Spleen (tissue), 7 donors: ENCODE measurements at regions not wholly inside any gene's neighbourhood (a gene's known extent, or its start where the extent isn't known, plus 50 kb on each side); places are given as distances from the start of the nearest gene placed in this dataset.

Experiments
- CTCF ChIP-seq, 11 experiments: fragments of 200-600 bp in 7 of 11; fragments of 450-650 bp in 4 of 11; sonication (generic) in 4 of 11; IDR thresholded peaks in 8 of 11; conservative IDR thresholded peaks in 3 of 11; 1 replicate in 7 of 11; 2 replicates in 4 of 11; pipeline versions ENCODE4 v1.4.0 to v1.8.0; 2016 to 2021; ENCODE audit warnings: antibody characterized with exemption in 11 of 11, inconsistent platforms in 4 of 11, mild to moderate bottlenecking in 1 of 11
- POLR2A ChIP-seq, 3 donors: fragments of 450-650 bp; IDR thresholded peaks; one replicate each; pipeline ENCODE4 v1.5.1; 2017; ENCODE audit warnings: antibody characterized with exemption in 3 of 3, mild to moderate bottlenecking in 1 of 3
- POLR2AphosphoS5 ChIP-seq, 3 donors: sonication (generic); formaldehyde crosslinking; IDR thresholded peaks; one replicate each; pipeline ENCODE4 v1.5.1; 2017; ENCODE audit warnings: antibody characterized with exemption in 3 of 3
- donor health status: DM: no; HTN: no; CAD: no; lungs with moderate emphysema.
- donor health status: DM: no; HTN: no; CAD: no.
- donor health status: DM: no; HTN: no; CAD: no.

DNA sequence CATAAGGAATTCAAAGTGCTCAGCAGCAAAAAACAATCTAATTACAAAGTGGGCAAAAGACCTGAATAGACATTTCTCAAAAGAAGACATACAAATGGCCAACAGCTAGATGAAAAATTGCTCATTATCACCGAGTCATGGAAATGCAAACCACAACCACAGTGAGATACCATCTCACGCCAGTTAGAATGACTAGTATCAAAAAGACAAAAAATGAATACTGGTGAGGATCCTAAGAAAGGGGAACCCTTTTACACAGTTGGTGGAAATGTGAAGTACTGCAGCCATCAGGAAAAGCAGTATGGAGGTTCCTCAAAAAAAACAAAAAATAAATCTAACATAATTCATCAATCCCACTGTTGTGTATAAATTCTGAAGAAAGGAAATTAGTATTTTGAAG lies 1206.1 kb downstream of the EFNB2 start:
- TF ChIP-seq POLR2A (IDR thresholded peaks at IDR 0.05) (no peak), CTCF (IDR thresholded peaks at IDR 0.05 in 8 of 11, conservative IDR thresholded peaks at IDR 0.05 in 3 of 11) (no peak), POLR2AphosphoS5 (IDR thresholded peaks at IDR 0.05) (no peak)
